ENCODE measurements at regions not wholly inside any gene's neighbourhood (a gene's known extent, or its start where the extent isn't known, plus 50 kb on each side); places are given as distances from the start of the nearest gene placed in this dataset.

DNA sequence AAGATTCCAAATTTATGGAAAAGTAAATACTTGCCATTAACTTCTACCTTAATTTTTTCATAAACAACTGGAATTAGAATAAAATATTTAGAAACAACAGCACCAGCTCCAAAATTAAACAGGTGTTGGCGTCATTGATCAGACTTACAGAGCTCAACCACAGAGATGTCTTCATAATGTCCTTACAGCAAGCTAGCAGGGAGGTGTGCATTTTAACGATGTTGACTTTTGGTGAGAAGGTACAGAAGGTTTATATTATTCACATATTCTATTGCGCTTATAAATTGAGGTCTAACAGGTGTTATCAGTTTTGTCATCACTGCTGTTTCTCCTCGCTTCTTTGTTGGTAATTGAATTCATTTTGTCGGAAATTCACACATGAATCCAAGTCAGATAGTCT lies 226.2 kb upstream of the CA10 start:
- Mint-ChIP-seq H3K27ac (no peak overlapping the region), H3K4me3 (no peak overlapping the region), H3K9me3 (peaks cover under 1 to 19% (median 7%) of the 10 kb centered on the region in 6 donors), H3K4me1 (no peaks in the 10 kb centered on the region), H3K36me3 (no peaks in the 10 kb centered on the region), H3K27me3 (ENCODE audit: low read depth in 3 of 3) (no peaks in the 10 kb centered on the region)
- no peak for DNase-seq

DNA sequence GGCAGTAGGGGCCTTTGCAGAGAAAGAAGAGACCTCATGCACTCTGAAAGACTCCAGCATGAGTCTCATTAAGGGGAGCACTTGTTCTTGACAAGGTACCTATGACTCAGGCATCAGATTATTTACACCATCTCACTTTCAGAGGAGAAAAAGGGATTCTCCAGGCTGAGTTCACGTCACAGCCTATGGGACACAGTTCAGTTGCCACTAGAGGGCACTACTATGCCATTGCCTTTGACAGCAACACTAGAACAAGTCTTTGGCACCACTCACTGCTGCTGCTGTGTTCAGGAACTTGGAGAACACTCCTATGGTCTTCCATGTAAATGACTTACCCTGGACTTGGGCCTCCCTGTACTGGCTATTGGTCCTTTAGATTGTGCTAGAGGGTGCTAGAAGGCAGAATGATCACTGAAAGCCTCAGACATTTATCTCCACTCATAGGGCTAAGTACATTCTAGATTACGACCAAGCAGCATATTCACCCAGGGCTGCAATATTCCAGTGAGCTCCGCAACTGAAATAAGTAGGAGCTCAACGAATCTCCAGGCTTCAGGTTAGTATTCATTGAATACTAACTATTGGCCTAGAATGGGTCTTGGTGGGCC lies 225.1 kb upstream of the CA10 start:
- H3K36me3 Mint-ChIP-seq, result no peaks in the 10 kb centered on the region
- no peak overlapping the region for H3K4me3 Mint-ChIP-seq
- no peak overlapping the region for H3K27ac Mint-ChIP-seq
- no peaks in the 10 kb centered on the region for H3K4me1 Mint-ChIP-seq
- no peak for DNase-seq
- H3K9me3 Mint-ChIP-seq, result peaks cover 4 to 20% (median 6%) of the 10 kb centered on the region in 6 donors
- no peaks in the 10 kb centered on the region for H3K27me3 Mint-ChIP-seq (ENCODE audit: low read depth in 3 of 3)

DNA sequence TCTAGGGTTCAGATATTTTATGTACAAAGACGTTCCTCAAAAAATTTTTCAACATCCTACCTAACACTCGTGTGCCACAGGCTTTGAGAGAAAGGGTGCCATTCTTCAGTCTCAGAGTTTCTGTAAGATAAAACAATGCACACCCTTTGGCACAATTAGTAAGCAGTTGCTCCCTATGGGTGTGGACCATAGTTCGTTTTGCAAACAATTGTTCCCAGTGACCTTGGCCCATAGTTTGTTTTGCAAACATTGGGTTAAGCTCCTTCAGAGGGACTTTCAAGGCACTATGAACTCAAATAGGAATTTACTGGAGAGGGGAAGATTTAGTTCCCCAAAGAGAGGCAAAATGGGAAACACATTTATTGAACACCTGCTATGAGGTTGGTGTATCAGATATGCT lies 220.3 kb upstream of the CA10 start:
- Mint-ChIP-seq H3K27me3 (ENCODE audit: low read depth in 3 of 3) (peaks cover 0 to 1% (median 0%) of the 10 kb centered on the region in 3 donors), H3K4me3 (no peak overlapping the region), H3K36me3 (no peaks in the 10 kb centered on the region), H3K9me3 (peaks cover under 1 to 33% (median 7%) of the 10 kb centered on the region in 6 donors), H3K27ac (no peak overlapping the region), H3K4me1 (no peaks in the 10 kb centered on the region)
- no peak for DNase-seq

DNA sequence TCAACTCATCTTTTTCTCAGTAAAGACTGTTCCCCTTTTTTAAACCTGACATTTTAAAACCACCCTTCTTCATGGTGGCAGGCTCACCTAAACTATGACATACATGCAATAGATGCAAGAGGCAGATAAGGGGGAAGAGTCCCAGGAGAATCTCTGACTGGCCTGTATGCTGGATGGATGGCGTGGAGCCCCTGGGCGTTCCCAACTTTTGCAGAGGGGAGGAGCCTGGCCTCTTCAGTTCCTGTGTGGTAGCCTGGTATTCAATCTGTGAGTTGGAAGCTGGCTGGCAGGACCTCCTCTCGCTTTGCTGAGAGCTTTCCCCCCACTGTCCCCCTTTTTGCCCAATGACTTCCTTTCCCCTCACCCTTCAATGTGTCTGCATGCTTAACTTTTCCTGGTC lies 217.6 kb upstream of the CA10 start:
- no peaks in the 10 kb centered on the region for H3K4me1 Mint-ChIP-seq
- peaks cover 0 to 1% (median 0%) of the 10 kb centered on the region in 3 donors for H3K27me3 Mint-ChIP-seq (ENCODE audit: low read depth in 3 of 3)
- H3K36me3 Mint-ChIP-seq, result no peaks in the 10 kb centered on the region
- H3K4me3 Mint-ChIP-seq, result no peak overlapping the region
- no peak for DNase-seq
- H3K9me3 Mint-ChIP-seq, result peaks cover 0 to 26% (median 8%) of the 10 kb centered on the region in 6 donors
- no peak overlapping the region for H3K27ac Mint-ChIP-seq

DNA sequence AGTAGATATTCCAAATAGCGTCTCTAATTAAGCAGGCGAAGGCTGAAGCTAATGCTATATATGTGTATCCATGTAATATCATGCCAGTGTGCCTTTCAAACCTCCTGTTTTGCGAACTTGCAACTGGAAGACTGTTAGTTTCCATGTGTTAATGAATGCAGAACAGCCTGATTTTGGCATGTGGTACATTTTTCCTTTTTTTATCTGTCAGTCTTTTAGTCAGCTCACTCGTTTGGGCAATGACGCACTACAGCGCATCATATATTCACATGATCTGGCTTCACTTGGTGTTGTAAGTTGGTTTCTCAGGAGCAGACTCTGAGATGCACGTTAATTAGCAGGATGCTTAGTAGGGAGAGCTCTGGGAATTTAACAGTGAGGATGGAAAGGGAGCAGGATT lies 210.4 kb upstream of the CA10 start:
- H3K27ac Mint-ChIP-seq, result no peak overlapping the region
- no peaks in the 10 kb centered on the region for H3K4me1 Mint-ChIP-seq
- H3K4me3 Mint-ChIP-seq, result no peak overlapping the region
- H3K27me3 Mint-ChIP-seq (ENCODE audit: low read depth in 3 of 3), result no peaks in the 10 kb centered on the region
- no peak for DNase-seq
- H3K9me3 Mint-ChIP-seq, result peaks cover 2 to 17% (median 5%) of the 10 kb centered on the region in 6 donors
- H3K36me3 Mint-ChIP-seq, result no peaks in the 10 kb centered on the region

DNA sequence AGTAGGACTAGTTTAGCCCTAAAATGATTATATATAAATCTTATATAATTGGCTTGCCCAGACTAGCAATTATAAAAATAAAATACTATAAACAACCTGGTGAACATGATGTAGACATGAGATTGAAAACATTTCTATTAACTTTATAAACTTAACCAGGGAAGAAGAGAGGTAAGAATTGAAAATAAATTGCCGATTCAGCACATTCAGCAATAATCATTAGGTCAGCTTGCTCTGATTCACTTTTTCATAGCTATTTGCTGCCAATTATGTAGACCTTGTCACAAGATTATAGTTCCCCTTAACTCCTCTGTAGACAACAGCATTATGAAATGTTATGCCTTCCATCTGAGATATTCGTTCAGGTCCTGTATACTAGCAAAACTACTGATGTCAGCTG lies 199.3 kb upstream of the CA10 start:
- Mint-ChIP-seq H3K4me1 (no peaks in the 10 kb centered on the region), H3K27ac (no peak overlapping the region), H3K9me3 (peaks cover 5 to 23% (median 19%) of the 10 kb centered on the region in 6 donors), H3K4me3 (no peak overlapping the region), H3K36me3 (no peaks in the 10 kb centered on the region), H3K27me3 (ENCODE audit: low read depth in 3 of 3) (peaks cover 0 to 3% (median 0%) of the 10 kb centered on the region in 3 donors)
- no peak for DNase-seq

DNA sequence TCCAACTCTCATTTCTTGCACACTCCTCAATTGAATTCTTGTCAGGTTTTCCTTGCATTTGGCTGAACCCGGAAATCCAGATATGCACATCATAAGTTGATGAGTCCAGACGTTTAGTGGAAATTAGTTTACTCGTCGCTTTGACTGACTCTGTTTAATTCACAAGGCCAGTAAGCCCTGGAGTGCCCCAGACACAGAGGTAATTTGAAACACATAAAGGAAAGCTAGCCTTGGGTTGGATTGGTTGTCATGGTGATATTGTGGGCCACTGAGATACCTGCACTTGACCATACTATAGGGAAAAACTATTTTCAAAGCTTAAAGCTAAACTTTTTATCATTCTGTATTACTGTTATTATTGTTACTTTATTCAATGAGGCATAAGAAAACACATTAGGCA lies 178.3 kb upstream of the CA10 start:
- H3K36me3 Mint-ChIP-seq, result no peaks in the 10 kb centered on the region
- H3K4me3 Mint-ChIP-seq, result no peak overlapping the region
- H3K4me1 Mint-ChIP-seq, result no peaks in the 10 kb centered on the region
- H3K27me3 Mint-ChIP-seq (ENCODE audit: low read depth in 3 of 3), result no peaks in the 10 kb centered on the region
- DNase-seq, result no peak
- no peak overlapping the region for H3K27ac Mint-ChIP-seq
- peaks cover 4 to 20% (median 12%) of the 10 kb centered on the region in 6 donors for H3K9me3 Mint-ChIP-seq

DNA sequence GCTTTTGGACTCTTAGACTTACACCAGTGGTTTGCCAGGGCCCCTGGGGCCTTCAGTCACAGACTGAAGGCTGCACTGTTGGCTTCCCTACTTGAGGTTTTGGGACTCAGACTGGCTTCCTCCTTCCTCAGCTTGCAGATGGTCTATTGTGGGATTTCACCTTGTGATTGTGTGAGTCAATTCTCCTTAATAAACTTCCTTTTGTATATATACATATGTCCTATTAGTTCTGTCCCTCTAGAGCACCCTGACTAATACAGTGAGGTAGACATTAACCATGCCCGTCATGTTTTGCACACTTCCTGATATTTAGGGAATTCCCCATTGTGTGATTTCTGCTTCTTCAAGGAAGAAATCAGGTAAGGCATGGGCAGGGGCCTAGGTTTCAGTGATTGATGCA lies 147.8 kb upstream of the CA10 start:
- peaks cover 0 to 4% (median 2%) of the 10 kb centered on the region in 6 donors for H3K9me3 Mint-ChIP-seq
- H3K36me3 Mint-ChIP-seq, result peaks cover 0 to 3% (median 0%) of the 10 kb centered on the region in 3 donors
- H3K4me1 Mint-ChIP-seq, result no peaks in the 10 kb centered on the region
- no peak for DNase-seq
- H3K27ac Mint-ChIP-seq, result no peak overlapping the region
- no peak overlapping the region for H3K4me3 Mint-ChIP-seq
- peaks cover 0 to 2% (median 0%) of the 10 kb centered on the region in 3 donors for H3K27me3 Mint-ChIP-seq (ENCODE audit: low read depth in 3 of 3)

DNA sequence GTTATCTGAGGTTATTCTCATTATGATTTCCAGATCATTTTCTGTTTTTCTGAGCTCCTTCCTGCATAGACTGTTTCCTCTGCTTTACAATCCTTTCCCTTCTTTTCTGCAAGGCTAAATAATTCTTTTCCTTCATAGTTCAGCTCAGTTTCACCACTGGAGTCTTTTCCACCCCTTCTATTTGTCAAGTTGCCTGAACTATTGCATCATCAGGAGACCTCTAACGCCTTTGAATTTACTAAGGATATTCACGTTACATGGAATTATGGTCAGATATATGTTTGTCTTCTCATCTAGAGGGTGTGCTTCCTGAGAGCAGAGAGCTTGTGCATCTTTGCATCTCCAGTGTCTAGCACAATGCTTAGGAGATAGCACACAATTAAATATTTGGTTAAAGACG lies 140.4 kb upstream of the CA10 start:
- no peak overlapping the region for H3K27ac Mint-ChIP-seq
- no peaks in the 10 kb centered on the region for H3K36me3 Mint-ChIP-seq
- peaks cover 0 to 4% (median 2%) of the 10 kb centered on the region in 3 donors for H3K27me3 Mint-ChIP-seq (ENCODE audit: low read depth in 3 of 3)
- peaks cover 0 to 1% (median 0%) of the 10 kb centered on the region in 6 donors for H3K9me3 Mint-ChIP-seq
- no peak overlapping the region for H3K4me3 Mint-ChIP-seq
- H3K4me1 Mint-ChIP-seq, result no peaks in the 10 kb centered on the region
- DNase-seq, result no peak

DNA sequence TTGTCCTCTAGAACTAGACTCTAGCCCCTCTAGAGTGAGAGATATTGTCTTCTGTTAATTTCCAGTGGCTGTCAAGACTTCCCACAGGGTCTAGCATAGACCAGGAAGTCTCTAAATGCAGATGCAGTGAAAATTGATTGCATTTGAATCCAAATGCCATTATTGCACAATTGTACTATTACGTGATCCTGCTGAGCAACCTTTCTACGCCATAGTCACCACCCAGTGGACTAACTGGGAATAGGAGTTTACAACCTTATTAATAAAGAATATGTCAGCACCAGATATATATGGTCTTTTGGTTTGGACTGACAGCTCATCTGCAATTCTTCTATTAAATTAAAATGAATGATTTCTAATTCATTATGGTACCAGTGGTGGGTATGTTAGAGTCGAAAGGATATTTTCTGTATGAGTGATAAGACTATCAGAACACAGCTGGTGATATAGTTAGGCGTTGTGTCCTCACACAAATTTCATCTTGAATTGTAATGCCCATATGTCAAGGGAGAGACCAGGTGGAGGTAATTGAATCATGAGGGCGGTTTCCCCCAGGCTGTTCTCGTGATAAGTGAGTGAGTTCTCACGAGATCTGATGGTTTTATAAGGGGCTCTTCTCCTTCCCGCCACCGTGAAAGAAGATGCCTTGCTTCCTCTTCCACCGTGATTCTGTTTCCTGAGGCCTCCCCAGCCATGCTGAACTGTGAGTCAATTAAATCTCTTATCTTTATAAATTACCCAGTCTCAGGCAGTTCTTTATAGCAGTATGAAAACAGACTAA lies 138.9 kb upstream of the CA10 start:
- Mint-ChIP-seq H3K36me3 (no peaks in the 10 kb centered on the region), H3K4me1 (no peaks in the 10 kb centered on the region), H3K9me3 (peaks cover 0 to 12% (median 1%) of the 10 kb centered on the region in 6 donors), H3K27me3 (ENCODE audit: low read depth in 3 of 3) (peaks cover 0 to 4% (median 2%) of the 10 kb centered on the region in 3 donors), H3K27ac (no peak overlapping the region), H3K4me3 (no peak overlapping the region)
- no peak for DNase-seq

DNA sequence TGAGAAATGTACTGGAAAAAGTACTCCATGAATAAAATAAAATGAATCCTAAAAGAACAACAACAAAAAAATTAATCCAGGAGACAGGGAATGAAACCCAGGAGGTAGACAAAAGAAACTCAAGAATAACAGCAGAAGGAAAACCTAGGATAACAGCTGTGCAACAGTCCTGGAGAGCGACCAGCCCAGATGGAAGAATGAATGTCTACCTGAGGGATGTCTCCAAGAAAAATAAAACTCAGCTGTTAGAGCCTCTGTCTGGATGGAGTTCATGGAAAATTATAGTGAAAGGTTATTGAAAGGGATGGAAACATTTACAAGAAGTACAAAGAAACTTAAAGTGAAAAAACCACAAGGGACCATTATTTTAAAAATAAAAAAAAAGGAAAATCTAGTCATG lies 135.8 kb upstream of the CA10 start:
- Mint-ChIP-seq H3K27ac (no peak overlapping the region), H3K4me3 (no peak overlapping the region), H3K4me1 (no peaks in the 10 kb centered on the region), H3K9me3 (peaks cover 0 to 24% (median 4%) of the 10 kb centered on the region in 6 donors), H3K36me3 (no peaks in the 10 kb centered on the region), H3K27me3 (ENCODE audit: low read depth in 3 of 3) (peaks cover 0 to 4% (median 2%) of the 10 kb centered on the region in 3 donors)
- DNase-seq, result no peak

DNA sequence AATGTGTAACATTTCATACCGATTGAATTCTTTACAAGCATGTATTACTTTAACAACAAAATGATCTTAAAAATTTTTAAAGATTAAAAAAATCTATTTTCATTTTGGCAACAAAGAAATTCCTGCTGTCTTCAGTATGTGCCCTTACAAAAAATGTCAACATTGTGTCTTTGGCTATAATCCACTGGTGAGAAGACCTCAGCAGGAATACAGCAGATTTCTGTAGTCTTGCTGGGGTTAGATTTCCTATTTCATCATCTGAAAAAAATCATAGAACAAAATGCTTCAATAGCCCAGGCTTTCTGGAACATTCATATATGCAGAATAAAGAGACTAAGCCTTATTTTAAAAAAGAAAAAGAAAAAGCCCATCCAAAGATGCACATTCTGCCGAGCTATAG lies 129.1 kb upstream of the CA10 start:
- no peak for DNase-seq
- no peak overlapping the region for H3K4me3 Mint-ChIP-seq
- H3K36me3 Mint-ChIP-seq, result no peaks in the 10 kb centered on the region
- H3K27ac Mint-ChIP-seq, result no peak overlapping the region
- H3K9me3 Mint-ChIP-seq, result peaks cover 4 to 32% (median 13%) of the 10 kb centered on the region in 6 donors
- H3K4me1 Mint-ChIP-seq, result no peaks in the 10 kb centered on the region
- H3K27me3 Mint-ChIP-seq (ENCODE audit: low read depth in 3 of 3), result no peaks in the 10 kb centered on the region

DNA sequence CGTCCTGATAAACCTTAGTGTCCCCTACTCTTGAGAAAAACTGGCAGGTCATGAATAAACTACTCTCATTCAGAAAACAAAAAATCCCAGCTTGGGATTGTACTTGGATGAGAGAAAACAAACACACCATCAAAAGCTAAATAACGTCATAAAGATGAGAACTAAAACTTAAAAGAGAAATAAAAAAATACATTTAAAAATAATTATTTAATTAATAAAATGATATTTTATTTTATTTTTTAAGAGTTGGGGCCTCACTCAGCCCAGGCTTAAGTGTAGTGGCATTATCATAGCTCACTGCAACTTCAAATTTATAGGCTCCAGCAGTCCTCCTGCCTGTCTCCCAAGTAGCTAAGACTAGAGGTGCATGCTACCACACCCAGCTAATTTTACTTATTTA lies 125.4 kb upstream of the CA10 start:
- H3K27ac Mint-ChIP-seq, result no peak overlapping the region
- no peaks in the 10 kb centered on the region for H3K4me1 Mint-ChIP-seq
- H3K36me3 Mint-ChIP-seq, result no peaks in the 10 kb centered on the region
- no peak for DNase-seq
- H3K27me3 Mint-ChIP-seq (ENCODE audit: low read depth in 3 of 3), result no peaks in the 10 kb centered on the region
- H3K4me3 Mint-ChIP-seq, result no peak overlapping the region
- H3K9me3 Mint-ChIP-seq, result peaks cover 4 to 20% (median 12%) of the 10 kb centered on the region in 6 donors

DNA sequence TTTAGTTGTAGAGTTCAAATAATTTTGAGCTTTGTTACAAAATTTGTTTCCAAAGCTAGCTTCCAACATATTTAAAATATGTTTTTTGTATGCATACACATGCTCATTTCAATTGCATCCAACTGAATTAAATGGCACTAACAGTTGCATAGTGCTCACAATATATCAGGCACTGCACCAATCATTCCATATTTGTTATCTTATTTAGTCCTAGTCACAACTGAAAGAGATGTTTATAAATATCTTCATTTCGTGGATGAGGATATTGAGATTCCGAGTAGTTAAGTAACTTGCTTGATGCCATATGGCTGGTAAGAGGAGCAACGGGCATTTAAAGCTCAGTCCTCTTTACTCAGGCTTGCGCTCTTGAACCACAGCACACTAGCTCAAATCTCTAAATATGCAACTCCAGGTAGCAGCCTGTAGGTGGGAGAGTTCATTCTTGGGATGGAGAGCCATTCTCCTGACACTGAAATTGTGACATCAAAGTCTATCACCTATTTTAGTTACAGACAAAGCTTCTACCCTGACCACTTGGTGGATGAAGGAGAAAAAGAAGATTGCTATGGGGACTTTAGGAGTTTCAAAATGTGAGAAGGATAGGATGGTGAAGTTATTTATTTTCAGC lies 118.0 kb upstream of the CA10 start:
- no peaks in the 10 kb centered on the region for H3K27me3 Mint-ChIP-seq (ENCODE audit: low read depth in 3 of 3)
- DNase-seq, result no peak
- no peaks in the 10 kb centered on the region for H3K36me3 Mint-ChIP-seq
- no peaks in the 10 kb centered on the region for H3K4me1 Mint-ChIP-seq
- H3K4me3 Mint-ChIP-seq, result no peak overlapping the region
- H3K9me3 Mint-ChIP-seq, result peaks cover 0 to 6% (median 5%) of the 10 kb centered on the region in 6 donors
- no peak overlapping the region for H3K27ac Mint-ChIP-seq
